ENCODE measurements at regions not wholly inside any gene's neighbourhood (a gene's known extent, or its start where the extent isn't known, plus 50 kb on each side); places are given as distances from the start of the nearest gene placed in this dataset.

GRCh38 chr19:28956421-28956820 lies 256.5 kb downstream of the UQCRFS1 start:
- Histone ChIP-seq H3K4me3 (no peak overlapping the region), H3K36me3 (ENCODE audit: control insufficient read depth in 2 of 2, insufficient read depth in 2 of 2, low read length in 1 of 2) (no peaks in the 10 kb centered on the region), H3K4me2 (ENCODE audit: control insufficient read depth, insufficient read depth) (no peak overlapping the region), H3K4me1 (ENCODE audit: control insufficient read depth, insufficient read depth, low read length) (no peaks in the 10 kb centered on the region), H3K9me3 (replicated peaks; ENCODE audit: control insufficient read depth, insufficient read depth, low read length) (no peaks in the 10 kb centered on the region), H3K9ac (ENCODE audit: control insufficient read depth, insufficient read depth, low read length) (no peak overlapping the region), H3K27ac (ENCODE audit: control insufficient read depth, insufficient read depth) (no peak overlapping the region), H3K27me3 (replicated peaks in 1 of 2; ENCODE audit: control insufficient read depth in 2 of 2, insufficient read depth in 2 of 2, low read length in 1 of 2) (no peaks in the 10 kb centered on the region), H3K79me2 (ENCODE audit: control insufficient read depth, insufficient read depth, low read length) (no peaks in the 10 kb centered on the region), H4K20me1 (ENCODE audit: control insufficient read depth, insufficient read depth) (no peaks in the 10 kb centered on the region), H2AFZ (ENCODE audit: control insufficient read depth, low read depth, low read length) (no peak overlapping the region)
- ATAC-seq: no peak
- POLR2A ChIA-PET: no interaction called here
- DNase-seq (ENCODE audit: low read depth, low spot score): no peak
- CTCF ChIA-PET: no interaction called here
- SMC1A ChIA-PET (ENCODE audit: uncharacterized antibody, unreplicated experiment): no interaction called here
- RAD21 ChIA-PET (ENCODE audit: unreplicated experiment): no interaction called here
- FAIRE-seq: no peak
- intact Hi-C loops (cut with micrococcal nuclease; ENCODE audit: unreplicated experiment) (no loop called here), in situ Hi-C loops (cut with MboI) (no loop called here)
- 4% methylated on average over 3 of the region's 3 CpGs for WGBS (ENCODE audit: insufficient coverage, insufficient replicate concordance, low lambda C conversion rate, missing lambda C conversion rate)
- no TSS peak for BruUV-seq (replicated peaks)
- TF ChIP-seq MTA3 (IDR thresholded peaks at IDR 0.05; ENCODE audit: borderline replicate concordance, low read length): no peak

DNA sequence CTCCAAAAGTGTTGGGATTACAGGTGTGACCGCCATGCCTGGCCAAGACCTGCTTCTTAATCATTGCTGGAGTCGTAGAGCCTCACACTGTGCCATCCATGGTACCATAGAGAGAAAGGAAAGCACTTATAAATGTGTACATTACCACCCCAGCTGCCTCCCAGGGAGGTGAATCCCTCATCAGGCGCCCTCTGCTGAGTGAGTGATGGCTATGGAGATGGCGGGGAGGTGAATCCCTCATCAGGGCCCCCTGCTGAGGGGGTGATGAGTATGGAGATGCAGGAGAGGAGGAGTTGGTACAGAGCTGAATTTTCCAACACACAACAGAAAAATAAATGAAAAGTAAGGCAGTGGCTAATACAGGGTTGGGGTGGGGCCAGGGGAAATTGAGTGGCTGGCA lies 263.4 kb downstream of the UQCRFS1 start:
- Histone ChIP-seq H3K4me2 (ENCODE audit: control insufficient read depth, insufficient read depth) (no peak overlapping the region), H2AFZ (ENCODE audit: control insufficient read depth, low read depth, low read length) (no peak overlapping the region), H3K9me3 (replicated peaks; ENCODE audit: control insufficient read depth, insufficient read depth, low read length) (no peaks in the 10 kb centered on the region; the same call in 2 of the 3 replicates), H3K27me3 (replicated peaks in 1 of 2; ENCODE audit: control insufficient read depth in 2 of 2, insufficient read depth in 2 of 2, low read length in 1 of 2) (no peaks in the 10 kb centered on the region), H3K4me3 (no peak overlapping the region), H3K9ac (ENCODE audit: control insufficient read depth, insufficient read depth, low read length) (no peak overlapping the region), H3K4me1 (ENCODE audit: control insufficient read depth, insufficient read depth, low read length) (no peaks in the 10 kb centered on the region), H4K20me1 (ENCODE audit: control insufficient read depth, insufficient read depth) (no peaks in the 10 kb centered on the region), H3K36me3 (ENCODE audit: control insufficient read depth in 2 of 2, insufficient read depth in 2 of 2, low read length in 1 of 2) (no peaks in the 10 kb centered on the region), H3K27ac (ENCODE audit: control insufficient read depth, insufficient read depth) (no peak overlapping the region), H3K79me2 (ENCODE audit: control insufficient read depth, insufficient read depth, low read length) (no peaks in the 10 kb centered on the region)
- POLR2A ChIA-PET: no interaction called here
- CTCF ChIA-PET: no interaction called here
- RAD21 ChIA-PET (ENCODE audit: unreplicated experiment): no interaction called here
- no TSS peak for BruUV-seq (replicated peaks)
- ATAC-seq (no peak), DNase-seq (ENCODE audit: low read depth, low spot score) (no peak), FAIRE-seq (no peak)
- WGBS (ENCODE audit: insufficient coverage, insufficient replicate concordance, low lambda C conversion rate, missing lambda C conversion rate): 2% methylated on average over 4 of the region's 4 CpGs
- in situ Hi-C loops (cut with MboI) (no loop called here), intact Hi-C loops (cut with micrococcal nuclease; ENCODE audit: unreplicated experiment) (no loop called here)
- SMC1A ChIA-PET (ENCODE audit: uncharacterized antibody, unreplicated experiment): no interaction called here
- TF ChIP-seq, protein P1, sequence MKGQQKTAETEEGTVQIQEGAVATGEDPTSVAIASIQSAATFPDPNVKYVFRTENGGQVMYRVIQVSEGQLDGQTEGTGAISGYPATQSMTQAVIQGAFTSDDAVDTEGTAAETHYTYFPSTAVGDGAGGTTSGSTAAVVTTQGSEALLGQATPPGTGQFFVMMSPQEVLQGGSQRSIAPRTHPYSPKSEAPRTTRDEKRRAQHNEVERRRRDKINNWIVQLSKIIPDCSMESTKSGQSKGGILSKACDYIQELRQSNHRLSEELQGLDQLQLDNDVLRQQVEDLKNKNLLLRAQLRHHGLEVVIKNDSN (IDR thresholded peaks at IDR 0.05; ENCODE audit: borderline replicate concordance, extremely low read length, insufficient read depth, low read depth, low read length): no peak
- no peak for TF ChIP-seq BACH1 (IDR thresholded peaks at IDR 0.05; ENCODE audit: borderline replicate concordance)
- no peak for TF ChIP-seq EGR1 (IDR thresholded peaks at IDR 0.05; ENCODE audit: borderline replicate concordance in 1 of 2, low read depth in 2 of 2, low read length in 2 of 2)
- no peak for TF ChIP-seq NR2C1 (IDR thresholded peaks at IDR 0.05)
- TF ChIP-seq HDAC2 (IDR thresholded peaks at IDR 0.05): no peak
- TF ChIP-seq NBN (IDR thresholded peaks at IDR 0.05): no peak
- TF ChIP-seq RUNX3 (IDR thresholded peaks at IDR 0.05; ENCODE audit: low read length): no peak
- no peak for TF ChIP-seq SIN3A (IDR thresholded peaks at IDR 0.05; ENCODE audit: low read depth, low read length)
- no peak for TF ChIP-seq PKNOX1 (IDR thresholded peaks at IDR 0.05)
- TF ChIP-seq, protein P2, sequence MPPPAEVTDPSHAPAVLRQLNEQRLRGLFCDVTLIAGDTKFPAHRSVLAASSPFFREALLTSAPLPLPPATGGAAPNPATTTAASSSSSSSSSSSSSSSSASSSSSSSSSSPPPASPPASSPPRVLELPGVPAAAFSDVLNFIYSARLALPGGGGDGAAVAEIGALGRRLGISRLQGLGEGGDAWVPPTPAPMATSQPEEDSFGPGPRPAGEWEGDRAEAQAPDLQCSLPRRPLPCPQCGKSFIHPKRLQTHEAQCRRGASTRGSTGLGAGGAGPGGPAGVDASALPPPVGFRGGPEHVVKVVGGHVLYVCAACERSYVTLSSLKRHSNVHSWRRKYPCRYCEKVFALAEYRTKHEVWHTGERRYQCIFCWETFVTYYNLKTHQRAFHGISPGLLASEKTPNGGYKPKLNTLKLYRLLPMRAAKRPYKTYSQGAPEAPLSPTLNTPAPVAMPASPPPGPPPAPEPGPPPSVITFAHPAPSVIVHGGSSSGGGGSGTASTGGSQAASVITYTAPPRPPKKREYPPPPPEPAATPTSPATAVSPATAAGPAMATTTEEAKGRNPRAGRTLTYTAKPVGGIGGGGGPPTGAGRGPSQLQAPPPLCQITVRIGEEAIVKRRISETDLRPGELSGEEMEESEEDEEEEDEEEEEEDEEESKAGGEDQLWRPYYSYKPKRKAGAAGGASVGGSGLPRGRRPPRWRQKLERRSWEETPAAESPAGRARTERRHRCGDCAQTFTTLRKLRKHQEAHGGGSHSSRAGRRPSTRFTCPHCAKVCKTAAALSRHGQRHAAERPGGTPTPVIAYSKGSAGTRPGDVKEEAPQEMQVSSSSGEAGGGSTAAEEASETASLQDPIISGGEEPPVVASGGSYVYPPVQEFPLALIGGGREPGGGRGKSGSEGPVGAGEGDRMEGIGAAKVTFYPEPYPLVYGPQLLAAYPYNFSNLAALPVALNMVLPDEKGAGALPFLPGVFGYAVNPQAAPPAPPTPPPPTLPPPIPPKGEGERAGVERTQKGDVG (CRISPR knock-in tag; IDR thresholded peaks at IDR 0.05): no peak
- no peak for TF ChIP-seq TBL1XR1 (IDR thresholded peaks at IDR 0.05; ENCODE audit: low read depth, low read length)
- no peak for TF ChIP-seq ESRRA (IDR thresholded peaks at IDR 0.05; ENCODE audit: low read length)
- TF ChIP-seq RAD51 (IDR thresholded peaks at IDR 0.05): no peak
